Common myeloid progenitor, CD34-positive (primary cell): ENCODE measurements at regions not wholly inside any gene's neighbourhood (a gene's known extent, or its start where the extent isn't known, plus 50 kb on each side); places are given as distances from the start of the nearest gene placed in this dataset.

Experiments
- CTCF ChIA-PET: fragments of 350-600 bp; sonication (Branson Sonifier 250); formaldehyde crosslinking; loops from one replicate; lab custom pipeline; 2021; ENCODE audit warnings: antibody characterized with exemption; lab: Charles Lee
- POLR2A ChIA-PET: fragments of 350-600 bp; sonication (Branson Sonifier 250); formaldehyde crosslinking; loops from one replicate; lab custom pipeline; 2021; ENCODE audit warnings: antibody characterized with exemption; lab: Charles Lee
- DNase-seq, 3 donors: peaks; one replicate each; pipeline versions ENCODE4 v3.0.0 to v3.0.0-alpha.2; 2013
- H3K27ac ChIP-seq, 2 experiments: 1 replicate in 1 of 2; 2 replicates in 1 of 2; pipeline ENCODE4 v1.7.0; 2013; ENCODE audit warnings: inconsistent platforms in 2 of 2, low read length in 2 of 2, mild to moderate bottlenecking in 2 of 2, low read depth in 1 of 2, moderate library complexity in 1 of 2; ENCODE audit not compliant: severe bottlenecking in 2 of 2, insufficient read depth in 1 of 2, poor library complexity in 1 of 2
- H3K27me3 ChIP-seq, 5 experiments: replicated peaks in 2 of 5; 1 replicate in 3 of 5; 2 replicates in 2 of 5; pipeline versions ENCODE4 v1.6.1 to v1.7.0; 2013; ENCODE audit warnings: low read length in 4 of 5, mild to moderate bottlenecking in 2 of 5, moderate library complexity in 2 of 5, inconsistent platforms in 1 of 5; ENCODE audit not compliant: insufficient read depth in 5 of 5, control insufficient read depth in 4 of 5
- H3K36me3 ChIP-seq, 4 experiments: 1 replicate in 2 of 4; 2 replicates in 2 of 4; pipeline versions ENCODE4 v1.6.1 to v1.7.0; 2013; ENCODE audit warnings: low read length in 3 of 4, control low read depth in 1 of 4, mild to moderate bottlenecking in 1 of 4; ENCODE audit not compliant: control insufficient read depth in 4 of 4, insufficient read depth in 4 of 4
- H3K4me1 ChIP-seq, 4 experiments: 1 replicate in 3 of 4; 2 replicates in 1 of 4; pipeline versions ENCODE4 v1.6.1 to v1.7.1; 2013; ENCODE audit warnings: low read length in 3 of 4, mild to moderate bottlenecking in 3 of 4, control low read depth in 1 of 4, inconsistent platforms in 1 of 4, moderate library complexity in 1 of 4; ENCODE audit not compliant: control insufficient read depth in 4 of 4, insufficient read depth in 4 of 4; ENCODE audit errors: control extremely low read depth in 1 of 4
- H3K4me3 ChIP-seq, 7 experiments: 1 replicate in 4 of 7; 2 replicates in 3 of 7; pipeline versions ENCODE4 v1.5.1 to v1.7.0; 2013; ENCODE audit warnings: mild to moderate bottlenecking in 7 of 7, low read length in 6 of 7, moderate library complexity in 6 of 7, inconsistent platforms in 2 of 7, low read depth in 2 of 7, control low read depth in 1 of 7; ENCODE audit not compliant: insufficient read depth in 4 of 7, control insufficient read depth in 1 of 7; ENCODE audit errors: extremely low read depth in 1 of 7
- H3K9me3 ChIP-seq, 5 experiments: 1 replicate in 4 of 5; 2 replicates in 1 of 5; pipeline versions ENCODE4 v1.6.1 to v1.7.1; 2013; ENCODE audit warnings: low read length in 4 of 5, mild to moderate bottlenecking in 2 of 5, inconsistent platforms in 1 of 5, low read depth in 1 of 5, moderate library complexity in 1 of 5; ENCODE audit not compliant: control insufficient read depth in 4 of 5, insufficient read depth in 2 of 5; ENCODE audit errors: control extremely low read depth in 1 of 5
- WGBS: methylation state at CpG from one replicate; pipeline ENCODE4 v1.1.5; 2013; ENCODE audit not compliant: insufficient coverage; 5-methylcytosine and 5-hydroxymethylcytosine counted together

DNA sequence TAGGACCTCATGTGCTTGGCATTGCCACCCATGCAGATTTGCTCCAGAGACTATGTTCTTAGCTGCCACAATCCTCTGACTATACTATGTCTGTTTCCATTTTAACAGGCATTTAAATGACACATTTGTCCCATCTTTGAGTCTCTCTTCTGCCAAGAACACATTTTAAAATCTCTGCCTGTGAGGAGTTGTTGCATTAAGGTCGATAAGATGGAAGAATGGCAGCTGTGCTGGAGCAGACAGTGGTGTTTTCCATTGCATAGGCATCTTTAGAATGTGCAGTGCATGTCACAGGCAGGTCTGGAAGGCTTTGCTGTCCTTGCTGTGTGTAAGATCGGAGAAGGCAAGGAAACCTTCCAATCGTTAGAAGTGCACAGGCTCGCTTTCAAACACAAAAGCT is 70.9 kb upstream of the CELF2 start:
- WGBS, result 100% methylated on average over 3 of the region's 4 CpGs
- Histone ChIP-seq H3K9me3 (peaks cover 0 to 10% (median 1%) of the 10 kb centered on the region in 5 experiments), H3K36me3 (no peaks in the 10 kb centered on the region), H3K4me1 (no peaks in the 10 kb centered on the region), H3K27me3 (no peaks in the 10 kb centered on the region), H3K27ac (no peak overlapping the region), H3K4me3 (no peak overlapping the region)
- ChIA-PET CTCF (no interaction called here), POLR2A (no interaction called here)
- no peak for DNase-seq

DNA sequence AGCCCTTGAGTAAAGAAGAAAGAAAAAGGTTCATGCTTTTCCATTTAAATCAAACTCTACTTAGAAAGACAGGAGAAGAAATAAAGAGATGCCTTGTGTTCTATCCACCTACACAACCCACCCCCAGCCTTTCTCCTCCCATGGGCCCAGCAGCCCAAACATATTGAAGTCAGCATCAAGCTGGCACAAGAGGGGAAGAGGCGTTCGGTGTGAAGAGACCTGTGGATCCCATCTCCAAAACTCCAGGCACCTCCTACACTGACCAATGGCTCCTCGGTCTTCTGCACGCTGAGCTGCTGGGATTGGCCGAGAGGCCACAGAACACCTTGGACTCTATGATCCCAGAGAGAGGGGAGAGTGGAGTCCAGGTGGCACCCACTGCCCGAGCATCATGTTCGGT is 66.0 kb upstream of the CELF2 start:
- 100% methylated on average over 7 of the region's 7 CpGs for WGBS
- Histone ChIP-seq H3K36me3 (no peaks in the 10 kb centered on the region), H3K27me3 (peaks cover 0 to 3% (median 0%) of the 10 kb centered on the region in 5 experiments), H3K27ac (no peak overlapping the region), H3K4me3 (no peak overlapping the region), H3K4me1 (no peaks in the 10 kb centered on the region), H3K9me3 (no peaks in the 10 kb centered on the region)
- ChIA-PET POLR2A (interaction anchor here (0.6 kb wide), 1 partner anchor 1736 kb away, joined by 3 read pairs; no protein-coding TSS in a partner anchor), CTCF (no interaction called here)
- DNase-seq, result no peak

DNA sequence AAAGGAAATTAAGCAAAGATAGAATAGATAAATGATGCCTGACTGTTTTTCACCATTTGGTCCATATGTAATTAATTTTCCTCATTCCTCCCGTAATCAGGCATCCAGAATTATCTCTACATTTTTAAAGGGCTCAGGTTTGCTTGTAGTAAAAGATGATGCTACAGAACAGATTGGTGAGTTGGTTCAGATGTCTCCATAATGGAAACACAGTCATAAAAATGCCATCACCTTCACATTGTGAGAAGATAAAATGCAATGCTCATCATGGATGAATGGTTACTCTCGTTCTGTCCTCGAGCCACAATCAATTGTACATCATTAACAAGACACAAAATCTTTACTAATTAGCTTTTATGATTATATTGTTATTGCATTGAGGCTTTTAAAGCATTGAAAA is 64.9 kb upstream of the CELF2 start:
- Histone ChIP-seq H3K9me3 (no peaks in the 10 kb centered on the region), H3K4me3 (no peak overlapping the region), H3K36me3 (no peaks in the 10 kb centered on the region), H3K27ac (no peak overlapping the region), H3K4me1 (no peaks in the 10 kb centered on the region), H3K27me3 (peaks cover 0 to 3% (median 0%) of the 10 kb centered on the region in 5 experiments)
- CTCF ChIA-PET, result no interaction called here
- no peak for DNase-seq
- WGBS, result no CpG with 5 or more reads among the region's 3 CpGs
- POLR2A ChIA-PET, result no interaction called here

DNA sequence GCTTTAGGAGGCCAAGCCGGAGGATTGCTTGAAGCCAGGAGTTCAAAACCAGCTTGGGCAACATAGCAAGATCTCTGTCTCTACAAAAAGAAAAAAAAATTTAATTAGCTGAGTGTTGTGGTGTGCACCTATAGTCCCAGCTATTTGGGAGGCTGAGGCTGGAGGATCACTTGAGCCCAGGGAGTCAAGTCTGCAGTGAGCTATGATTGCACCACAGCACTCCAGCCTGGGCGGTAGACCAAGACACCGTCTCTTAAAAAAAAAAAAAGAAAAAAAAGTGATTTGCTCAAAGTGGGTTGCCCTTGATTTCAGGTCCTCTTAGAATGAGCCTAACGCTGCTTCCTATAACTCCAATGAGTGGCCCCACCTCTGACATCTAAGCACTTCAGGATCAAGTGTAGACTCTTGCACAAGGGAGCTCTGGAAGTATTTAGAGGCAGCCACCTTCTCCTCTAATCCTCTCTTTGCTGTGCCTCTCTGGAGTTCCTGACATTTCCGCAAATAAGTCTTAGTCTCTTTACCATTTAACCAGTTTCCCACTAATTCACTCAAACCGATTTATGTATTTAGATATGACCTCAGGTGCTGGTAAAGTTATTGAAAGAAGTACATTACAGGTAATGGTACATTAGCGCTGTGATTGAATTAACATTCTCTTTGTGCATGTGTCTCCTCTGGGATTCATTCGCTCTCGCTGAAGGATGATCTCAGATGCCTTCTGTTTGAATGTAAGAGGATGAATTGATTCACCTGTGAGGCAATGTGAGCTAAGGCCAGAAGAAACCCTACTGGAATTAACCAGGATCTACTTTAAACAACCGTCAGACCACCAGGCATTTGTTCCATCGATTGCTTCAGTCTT is 60.8 kb upstream of the CELF2 start:
- WGBS, result 100% methylated on average over 5 of the region's 11 CpGs
- no peaks in the 10 kb centered on the region for H3K9me3 ChIP-seq
- no peak overlapping the region for H3K4me3 ChIP-seq
- ChIA-PET CTCF (interaction anchor here (0.6 kb wide), 1 partner anchor 87 kb away, joined by 3 read pairs; no protein-coding TSS in a partner anchor), POLR2A (no interaction called here)
- H3K4me1 ChIP-seq, result no peaks in the 10 kb centered on the region
- H3K27ac ChIP-seq, result no peak overlapping the region
- peaks cover 0 to 6% (median 0%) of the 10 kb centered on the region in 5 experiments for H3K27me3 ChIP-seq
- no peak for DNase-seq
- no peaks in the 10 kb centered on the region for H3K36me3 ChIP-seq

DNA sequence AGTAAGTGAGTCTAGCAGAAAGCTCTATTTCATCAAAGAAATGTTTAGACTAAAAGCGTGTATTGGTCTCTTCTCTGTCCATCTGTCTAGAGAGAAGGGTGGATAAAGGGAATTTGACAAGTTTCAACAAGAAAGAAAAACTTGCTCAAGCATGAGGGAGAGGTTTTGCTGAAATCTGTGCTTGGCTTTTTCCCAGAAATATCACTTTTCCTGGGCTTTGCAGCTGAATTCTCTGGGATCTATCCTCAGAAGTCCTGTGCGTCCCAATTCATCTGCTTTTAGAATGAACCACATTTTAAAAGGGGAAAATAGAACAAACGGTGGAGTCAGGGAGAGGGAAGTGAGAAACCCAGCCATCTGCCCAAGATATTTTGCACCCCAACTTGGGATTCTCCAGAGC is 59.6 kb upstream of the CELF2 start:
- POLR2A ChIA-PET, result no interaction called here
- H3K27me3 ChIP-seq, result peaks cover 0 to 6% (median 0%) of the 10 kb centered on the region in 5 experiments
- no peaks in the 10 kb centered on the region for H3K9me3 ChIP-seq
- no peak for DNase-seq
- CTCF ChIA-PET, result interaction anchor here (2.5 kb wide), 1 partner anchor 10 kb away, joined by 6 read pairs; no protein-coding TSS in a partner anchor
- no peak overlapping the region for H3K4me3 ChIP-seq
- H3K36me3 ChIP-seq, result no peaks in the 10 kb centered on the region
- no peak overlapping the region for H3K27ac ChIP-seq
- WGBS, result 100% methylated on average over 1 of the region's 3 CpGs
- no peaks in the 10 kb centered on the region for H3K4me1 ChIP-seq

DNA sequence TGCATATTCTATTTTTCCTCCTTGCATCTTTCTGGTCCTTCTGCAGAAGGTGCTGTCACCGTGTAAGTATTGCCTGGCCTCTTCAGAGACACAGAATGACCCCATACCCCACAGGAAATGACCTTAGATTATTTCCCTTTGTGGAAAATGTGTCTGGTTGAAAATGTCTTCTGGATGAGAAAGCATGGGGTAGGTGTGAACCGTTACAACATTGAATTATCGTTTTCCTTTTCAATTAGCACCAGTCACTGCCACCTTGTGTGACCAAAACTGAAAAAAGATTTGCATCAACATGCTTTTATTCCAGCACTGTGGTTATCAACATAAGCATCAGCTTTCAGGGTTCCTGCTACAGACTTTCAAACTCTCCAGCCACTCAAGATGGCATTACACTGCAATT is 58.0 kb upstream of the CELF2 start:
- ChIA-PET POLR2A (no interaction called here), CTCF (interaction anchor here (2.5 kb wide), 1 partner anchor 12 kb away, joined by 6 read pairs; no protein-coding TSS in a partner anchor)
- no peak overlapping the region for H3K4me3 ChIP-seq
- no peak overlapping the region for H3K27ac ChIP-seq
- H3K27me3 ChIP-seq, result peaks cover 0 to 6% (median 0%) of the 10 kb centered on the region in 5 experiments
- DNase-seq, result no peak
- H3K9me3 ChIP-seq, result no peaks in the 10 kb centered on the region
- 94% methylated on average over 2 of the region's 3 CpGs for WGBS
- H3K36me3 ChIP-seq, result no peaks in the 10 kb centered on the region
- no peaks in the 10 kb centered on the region for H3K4me1 ChIP-seq

DNA sequence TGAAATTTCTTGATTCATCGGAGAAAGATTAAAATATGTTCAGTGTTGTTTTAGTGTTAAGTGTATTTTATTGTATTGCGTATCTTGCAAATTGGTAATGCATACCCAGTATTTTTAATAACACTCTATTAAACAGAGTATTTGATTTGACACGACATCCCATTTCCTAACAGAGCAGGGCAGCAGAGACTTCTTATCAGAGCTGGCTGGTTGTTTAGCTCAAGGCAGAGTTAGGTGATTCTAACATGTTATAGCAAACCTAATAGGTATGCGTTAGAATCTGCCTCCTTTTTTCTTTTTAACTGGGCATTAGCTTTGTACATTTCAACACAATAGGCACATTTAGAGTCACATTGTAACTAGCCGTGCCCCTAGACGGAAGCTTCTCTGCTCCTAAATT is 57.1 kb upstream of the CELF2 start:
- H3K4me3 ChIP-seq, result no peak overlapping the region
- POLR2A ChIA-PET, result no interaction called here
- WGBS, result 96% methylated on average over 3 of the region's 6 CpGs
- no peak for DNase-seq
- H3K4me1 ChIP-seq, result no peaks in the 10 kb centered on the region
- CTCF ChIA-PET, result interaction anchor here (1.0 to 2.5 kb wide), 2 partner anchors 12 to 17 kb away, joined by 3 to 6 read pairs; no protein-coding TSS in a partner anchor
- H3K27me3 ChIP-seq, result peaks cover 0 to 6% (median 0%) of the 10 kb centered on the region in 5 experiments
- no peaks in the 10 kb centered on the region for H3K36me3 ChIP-seq
- H3K9me3 ChIP-seq, result no peaks in the 10 kb centered on the region
- H3K27ac ChIP-seq, result no peak overlapping the region
